Natural killer cell (primary cell): ENCODE measurements at regions not wholly inside any gene's neighbourhood (a gene's known extent, or its start where the extent isn't known, plus 50 kb on each side); places are given as distances from the start of the nearest gene placed in this dataset.
"Not testable (repeated sequence)": the region's sequence is repeated elsewhere in the genome, so short reads cannot be mapped to it uniquely, and the experiment has no call there.

ENCODE experiments used
- ATAC-seq, 3 donors: fragments of 150-1000 bp in 2 of 3; fragments of 200-7000 bp in 1 of 3; cut with Tn5 transposase; 1 replicate in 1 of 3; 2 replicates in 2 of 3; pipeline ENCODE4 v1.10.0; 2021; ENCODE audit warnings: mild to moderate bottlenecking in 2 of 3, moderate library complexity in 2 of 3
- DNase-seq, 2 donors: peaks; one replicate each; pipeline versions ENCODE4 v3.0.0 to v3.0.0-alpha.2; 2013 to 2021; ENCODE audit warnings: mixed read lengths in 1 of 2
- H3K27ac ChIP-seq: one replicate; pipeline ENCODE4 v1.5.1; 2013; ENCODE audit warnings: mild to moderate bottlenecking, low read length
- H3K27me3 ChIP-seq: one replicate; pipeline ENCODE4 v1.6.1; 2013; ENCODE audit warnings: low read length; ENCODE audit not compliant: control insufficient read depth, insufficient read depth
- H3K36me3 ChIP-seq: one replicate; pipeline ENCODE4 v1.6.1; 2013; ENCODE audit warnings: low read length; ENCODE audit not compliant: control insufficient read depth, insufficient read depth
- H3K4me1 ChIP-seq: one replicate; pipeline ENCODE4 v1.6.1; 2013; ENCODE audit warnings: low read length; ENCODE audit not compliant: control insufficient read depth, insufficient read depth
- H3K4me3 ChIP-seq: one replicate; pipeline ENCODE4 v1.5.1; 2013; ENCODE audit warnings: low read length
- H3K9me3 ChIP-seq: one replicate; pipeline ENCODE4 v1.6.1; 2013; ENCODE audit warnings: low read length; ENCODE audit not compliant: control insufficient read depth, insufficient read depth
- H3K27ac Mint-ChIP-seq, 2 donors: one replicate each; pipeline ENCODE4 v1.8.0; 2022; ENCODE audit warnings: mild to moderate bottlenecking in 2 of 2, mixed read lengths in 2 of 2, moderate library complexity in 1 of 2
- H3K27me3 Mint-ChIP-seq, 2 donors: one replicate each; pipeline ENCODE4 v1.8.0; 2022; ENCODE audit warnings: low read depth in 2 of 2, mixed read lengths in 2 of 2
- H3K36me3 Mint-ChIP-seq: one replicate; pipeline ENCODE4 v1.8.0; 2022; ENCODE audit warnings: mixed read lengths
- H3K4me1 Mint-ChIP-seq, 2 donors: one replicate each; pipeline ENCODE4 v1.8.0; 2022; ENCODE audit warnings: mixed read lengths in 2 of 2
- H3K4me3 Mint-ChIP-seq: one replicate; pipeline ENCODE4 v1.8.0; 2022; ENCODE audit warnings: mild to moderate bottlenecking, moderate library complexity, mixed read lengths
- H3K9me3 Mint-ChIP-seq, 2 donors: one replicate each; pipeline ENCODE4 v1.8.0; 2022; ENCODE audit warnings: mixed read lengths in 2 of 2
- CTCF ChIP-seq: fragments of 200-600 bp; IDR thresholded peaks from one replicate; pipeline ENCODE4 v1.8.0; 2022; ENCODE audit warnings: antibody characterized with exemption
- WGBS: methylation state at CpG from one replicate; pipeline ENCODE4 v1.1.7; 2013; ENCODE audit warnings: missing lambda C conversion rate; ENCODE audit not compliant: insufficient coverage; 5-methylcytosine and 5-hydroxymethylcytosine counted together
- intact Hi-C: fragments of 100-400 bp; cut with micrococcal nuclease; formaldehyde crosslinking; loops from one replicate; pipeline ENCODE4 v1.14.2; 2022

GRCh38 chr17:54608634-54609155 lies 292.0 kb upstream of the TOM1L1 start:
- H3K27ac ChIP-seq: no peak overlapping the region
- Mint-ChIP-seq H3K36me3 (peaks cover 12% of the 10 kb centered on the region), H3K4me3 (no peak overlapping the region), H3K27ac (no peak overlapping the region), H3K4me1 (no peaks in the 10 kb centered on the region), H3K9me3 (peaks cover 25 to 35% of the 10 kb centered on the region in 2 donors), H3K27me3 (no peaks in the 10 kb centered on the region)
- no peaks in the 10 kb centered on the region for H3K4me1 ChIP-seq
- no peaks in the 10 kb centered on the region for H3K27me3 ChIP-seq
- no peak overlapping the region for H3K4me3 ChIP-seq
- 80% methylated on average over 1 of the region's 1 CpG for WGBS
- no peak for TF ChIP-seq CTCF
- ATAC-seq: no peak
- intact Hi-C loops: no loop called here
- H3K36me3 ChIP-seq: no peaks in the 10 kb centered on the region
- H3K9me3 ChIP-seq: peaks cover 13% of the 10 kb centered on the region
- no peak for DNase-seq

- H3K27ac ChIP-seq: no peak overlapping the region
- H3K27me3 Mint-ChIP-seq: no peaks in the 10 kb centered on the region
- H3K36me3 ChIP-seq: no peaks in the 10 kb centered on the region
- no peaks in the 10 kb centered on the region for H3K4me1 Mint-ChIP-seq
- WGBS: 100% methylated on average over 1 of the region's 2 CpGs
- intact Hi-C loops: no loop called here
- H3K27ac Mint-ChIP-seq: no peak overlapping the region
- H3K9me3 ChIP-seq: peaks cover 4% of the 10 kb centered on the region
- no peak for DNase-seq
- ATAC-seq: no peak
- H3K9me3 Mint-ChIP-seq: peaks cover 6 to 8% of the 10 kb centered on the region in 2 donors
- H3K4me3 Mint-ChIP-seq: no peak overlapping the region
- no peaks in the 10 kb centered on the region for H3K27me3 ChIP-seq
- H3K4me1 ChIP-seq: no peaks in the 10 kb centered on the region
- no peak overlapping the region for H3K4me3 ChIP-seq
- no peak for TF ChIP-seq CTCF
- no peaks in the 10 kb centered on the region for H3K36me3 Mint-ChIP-seq
These were observed 280.2 kb upstream of the TOM1L1 start for GRCh38 chr17:54620399-54620978.

DNA sequence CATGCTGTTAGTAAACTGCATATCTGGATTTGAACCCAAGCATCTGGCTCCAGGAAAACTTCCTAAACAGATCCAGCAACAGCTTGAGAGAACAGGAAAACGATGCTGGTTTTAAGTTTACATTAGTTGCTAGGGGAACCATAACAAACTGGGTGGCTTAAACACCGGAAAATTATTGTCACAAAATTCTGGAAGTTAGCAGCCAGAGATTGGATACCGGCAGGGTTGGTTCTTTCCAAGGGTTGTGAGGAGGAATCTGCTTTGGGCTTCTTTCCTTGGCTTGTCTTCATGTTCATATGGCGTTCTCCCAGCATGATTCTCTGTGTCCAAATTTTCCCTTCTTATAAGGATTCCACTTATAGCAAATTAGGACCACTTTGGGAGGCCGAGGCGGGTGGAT lies 276.9 kb upstream of the TOM1L1 start:
- Mint-ChIP-seq H3K4me3 (no peak overlapping the region), H3K4me1 (no peaks in the 10 kb centered on the region), H3K36me3 (no peaks in the 10 kb centered on the region), H3K9me3 (peaks cover 0 to 6% of the 10 kb centered on the region in 2 donors), H3K27me3 (no peaks in the 10 kb centered on the region), H3K27ac (no peak overlapping the region)
- Histone ChIP-seq H3K9me3 (peaks cover 1% of the 10 kb centered on the region), H3K27ac (no peak overlapping the region), H3K4me1 (no peaks in the 10 kb centered on the region), H3K36me3 (no peaks in the 10 kb centered on the region), H3K4me3 (no peak overlapping the region), H3K27me3 (no peaks in the 10 kb centered on the region)
- WGBS: 86% methylated on average over 6 of the region's 6 CpGs
- DNase-seq: no peak
- intact Hi-C loops: no loop called here
- TF ChIP-seq CTCF: no peak
- ATAC-seq: no peak

- DNase-seq (no peak), ATAC-seq (no peak)
- H3K27ac Mint-ChIP-seq: no peak overlapping the region
- peaks cover 4 to 6% of the 10 kb centered on the region in 2 donors for H3K9me3 Mint-ChIP-seq
- Histone ChIP-seq H3K36me3 (no peaks in the 10 kb centered on the region), H3K4me1 (no peaks in the 10 kb centered on the region), H3K9me3 (no peaks in the 10 kb centered on the region), H3K27me3 (no peaks in the 10 kb centered on the region), H3K4me3 (no peak overlapping the region), H3K27ac (no peak overlapping the region)
- H3K27me3 Mint-ChIP-seq: no peaks in the 10 kb centered on the region
- H3K36me3 Mint-ChIP-seq: no peaks in the 10 kb centered on the region
- no peak for TF ChIP-seq CTCF
- H3K4me3 Mint-ChIP-seq: no peak overlapping the region
- WGBS: 56% methylated on average over 2 of the region's 2 CpGs
- no peaks in the 10 kb centered on the region for H3K4me1 Mint-ChIP-seq
- intact Hi-C loops: no loop called here
These were observed 274.4 kb upstream of the TOM1L1 start for GRCh38 chr17:54626146-54626703.

- H3K4me1 ChIP-seq, H3K27me3 Mint-ChIP-seq, DNase-seq, H3K36me3 ChIP-seq, H3K4me3 Mint-ChIP-seq, ATAC-seq, H3K27me3 ChIP-seq, H3K27ac ChIP-seq, H3K4me3 ChIP-seq, H3K27ac Mint-ChIP-seq, H3K4me1 Mint-ChIP-seq, intact Hi-C loops, H3K9me3 ChIP-seq: not testable (repeated sequence)
- WGBS: 89% methylated on average over 6 of the region's 6 CpGs
- peaks cover 19% of the 10 kb centered on the region for H3K36me3 Mint-ChIP-seq
- H3K9me3 Mint-ChIP-seq: peaks cover 15 to 22% of the 10 kb centered on the region in 2 donors
These were observed 261.2 kb upstream of the TOM1L1 start for GRCh38 chr17:54639426-54639825.
